AG04450 (cell line): ENCODE measurements at regions not wholly inside any gene's neighbourhood (a gene's known extent, or its start where the extent isn't known, plus 50 kb on each side); places are given as distances from the start of the nearest gene placed in this dataset.

Experiments used
- CTCF ChIA-PET: fragments of 300-600, 350-600 bp; formaldehyde crosslinking; extraction: SDS; loops from one replicate; lab custom pipeline; 2022; ENCODE audit warnings: antibody characterized with exemption, inconsistent platforms; lab: Charles Lee
- POLR2A ChIA-PET: fragments of 350-600 bp; formaldehyde crosslinking; extraction: SDS; loops from one replicate; lab custom pipeline; 2021; ENCODE audit warnings: antibody characterized with exemption, inconsistent platforms; lab: Yijun Ruan, JAX
- DNase-seq: peaks from one replicate; pipeline ENCODE4 v3.0.0-alpha.2; 2011; ENCODE audit warnings: low read depth, low spot score
- H3K27ac ChIP-seq: one replicate; pipeline ENCODE4 v1.5.1; 2012; ENCODE audit warnings: low read depth, low read length, control low read depth
- H3K27me3 ChIP-seq: one replicate; pipeline ENCODE4 v1.6.0; 2012; ENCODE audit warnings: low read length; ENCODE audit not compliant: control insufficient read depth, insufficient read depth
- H3K4me3 ChIP-seq: 2 replicates; pipeline ENCODE4 v1.5.1; 2011; ENCODE audit warnings: mild to moderate bottlenecking, low read depth, low read length, control low read depth
- H3K9me3 ChIP-seq: 2 replicates; pipeline ENCODE4 v1.5.1; 2012; ENCODE audit warnings: low read length; ENCODE audit not compliant: control insufficient read depth, insufficient read depth
- TF ChIP-seq, protein P1 (sequence below): IDR thresholded peaks from 2 replicates; pipeline ENCODE4 v1.5.1; 2011; ENCODE audit warnings: low read depth, low read length, control low read depth, inconsistent platforms

GRCh38 chr18:40215979-40216378 is 1739.1 kb upstream of the PIK3C3 start:
- POLR2A ChIA-PET = no interaction called here
- no peaks in the 10 kb centered on the region for H3K27me3 ChIP-seq
- no peaks in the 10 kb centered on the region for H3K9me3 ChIP-seq
- no peak for DNase-seq
- H3K4me3 ChIP-seq = no peak overlapping the region
- TF ChIP-seq, protein P1, sequence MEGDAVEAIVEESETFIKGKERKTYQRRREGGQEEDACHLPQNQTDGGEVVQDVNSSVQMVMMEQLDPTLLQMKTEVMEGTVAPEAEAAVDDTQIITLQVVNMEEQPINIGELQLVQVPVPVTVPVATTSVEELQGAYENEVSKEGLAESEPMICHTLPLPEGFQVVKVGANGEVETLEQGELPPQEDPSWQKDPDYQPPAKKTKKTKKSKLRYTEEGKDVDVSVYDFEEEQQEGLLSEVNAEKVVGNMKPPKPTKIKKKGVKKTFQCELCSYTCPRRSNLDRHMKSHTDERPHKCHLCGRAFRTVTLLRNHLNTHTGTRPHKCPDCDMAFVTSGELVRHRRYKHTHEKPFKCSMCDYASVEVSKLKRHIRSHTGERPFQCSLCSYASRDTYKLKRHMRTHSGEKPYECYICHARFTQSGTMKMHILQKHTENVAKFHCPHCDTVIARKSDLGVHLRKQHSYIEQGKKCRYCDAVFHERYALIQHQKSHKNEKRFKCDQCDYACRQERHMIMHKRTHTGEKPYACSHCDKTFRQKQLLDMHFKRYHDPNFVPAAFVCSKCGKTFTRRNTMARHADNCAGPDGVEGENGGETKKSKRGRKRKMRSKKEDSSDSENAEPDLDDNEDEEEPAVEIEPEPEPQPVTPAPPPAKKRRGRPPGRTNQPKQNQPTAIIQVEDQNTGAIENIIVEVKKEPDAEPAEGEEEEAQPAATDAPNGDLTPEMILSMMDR = no peak
- no peak overlapping the region for H3K27ac ChIP-seq
- CTCF ChIA-PET = no interaction called here

DNA sequence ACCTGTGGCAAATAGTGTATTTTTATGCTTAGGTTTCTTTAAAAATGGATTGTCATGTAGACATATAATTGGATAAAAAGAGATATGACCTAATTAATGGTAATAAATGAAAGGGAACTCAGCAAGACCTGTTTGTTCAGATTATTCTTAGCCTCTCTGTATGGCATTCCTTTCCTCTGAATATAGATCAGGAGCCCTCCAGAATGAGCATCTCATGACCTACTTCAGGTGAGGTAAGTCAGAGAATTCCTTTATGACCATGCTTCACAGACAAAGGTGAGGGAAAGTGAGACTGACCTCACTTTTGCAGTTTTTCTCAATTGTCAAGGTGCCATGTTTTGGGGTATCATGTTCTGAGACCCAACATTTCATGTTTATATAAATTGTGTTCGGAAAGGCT is 1744.3 kb upstream of the PIK3C3 start:
- Histone ChIP-seq H3K4me3 (no peak overlapping the region), H3K27me3 (no peaks in the 10 kb centered on the region), H3K27ac (no peak overlapping the region), H3K9me3 (no peaks in the 10 kb centered on the region)
- TF ChIP-seq, protein P1 = no peak
- no peak for DNase-seq
- ChIA-PET POLR2A (interaction anchor here (0.7 kb wide), 1 partner anchor 17 kb away, joined by 5 read pairs; no protein-coding TSS in a partner anchor), CTCF (no interaction called here)

- ChIA-PET POLR2A (no interaction called here), CTCF (no interaction called here)
- H3K9me3 ChIP-seq = no peaks in the 10 kb centered on the region
- H3K27ac ChIP-seq = no peak overlapping the region
- H3K27me3 ChIP-seq = no peaks in the 10 kb centered on the region
- TF ChIP-seq, protein P1 = no peak
- DNase-seq = no peak
- no peak overlapping the region for H3K4me3 ChIP-seq
Observed at GRCh38 chr18:40208958-40209357, 1746.1 kb upstream of the PIK3C3 start.

GRCh38 chr18:40197711-40198110 is 1757.3 kb upstream of the PIK3C3 start:
- ChIA-PET POLR2A (no interaction called here), CTCF (no interaction called here)
- TF ChIP-seq, protein P1 = no peak
- Histone ChIP-seq H3K27ac (no peak overlapping the region), H3K4me3 (no peak overlapping the region), H3K9me3 (no peaks in the 10 kb centered on the region), H3K27me3 (no peaks in the 10 kb centered on the region)
- no peak for DNase-seq

DNA sequence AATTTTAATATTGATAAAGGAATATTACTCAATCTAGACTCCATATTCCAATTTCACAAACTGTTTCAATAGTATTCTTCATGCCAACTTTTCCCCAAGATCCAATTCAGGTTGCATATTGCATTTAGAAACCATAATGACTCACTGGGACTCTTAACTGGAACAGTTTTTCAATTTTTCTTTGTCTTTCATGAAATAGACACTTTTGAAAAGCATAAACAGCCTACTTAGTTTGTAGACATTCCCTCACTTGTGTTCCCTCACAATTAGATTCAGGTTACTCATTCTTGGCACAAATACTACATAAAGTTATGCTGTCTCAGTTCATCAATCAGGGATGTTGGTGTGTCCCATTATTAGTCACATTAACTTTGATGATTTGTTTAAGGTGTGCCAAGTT is 1768.4 kb upstream of the PIK3C3 start:
- TF ChIP-seq, protein P1 = no peak
- Histone ChIP-seq H3K4me3 (no peak overlapping the region), H3K27ac (no peak overlapping the region), H3K9me3 (no peaks in the 10 kb centered on the region), H3K27me3 (no peaks in the 10 kb centered on the region)
- no peak for DNase-seq
- ChIA-PET CTCF (no interaction called here), POLR2A (no interaction called here)
